ENCODE measurements at regions not wholly inside any gene's neighbourhood (a gene's known extent, or its start where the extent isn't known, plus 50 kb on each side); places are given as distances from the start of the nearest gene placed in this dataset.
A peak's percentile ranks its signal among the peaks of the same experiment; 100 is the strongest.

GRCh38 chr4:26175006-26175786 is 145.6 kb upstream of the RBPJ start (continued):
- TF ChIP-seq CBX5 (IDR thresholded peaks at IDR 0.05; ENCODE audit: low read depth) (no peak), ZNF24 (IDR thresholded peaks at IDR 0.05) (no peak), CBFB (IDR thresholded peaks at IDR 0.05; ENCODE audit: low read depth) (no peak), PAX8 (IDR thresholded peaks at IDR 0.05) (no peak), CREB1 (IDR thresholded peaks at IDR 0.05; ENCODE audit: low read depth) (peak; percentile 47; the same call in 1 of the 2 replicates), E2F4 (IDR thresholded peaks at IDR 0.05; ENCODE audit: low read depth, low read length) (no peak), KAT2A (conservative IDR thresholded peaks at IDR 0.05; ENCODE audit: control insufficient read depth, low read depth, low read length) (no peak), MYC (IDR thresholded peaks at IDR 0.05; ENCODE audit: insufficient read depth, insufficient read length, insufficient replicate concordance, low read length, severe bottlenecking) (no peak), BMI1 (IDR thresholded peaks at IDR 0.05; ENCODE audit: borderline replicate concordance) (no peak), PKNOX1 (IDR thresholded peaks at IDR 0.05) (peak; percentile 58), CBX3 (IDR thresholded peaks at IDR 0.05; ENCODE audit: borderline replicate concordance, low read depth) (no peak), SMARCA5 (IDR thresholded peaks at IDR 0.05) (no peak), FOXM1 (IDR thresholded peaks at IDR 0.05; ENCODE audit: low read depth, low read length) (peak; percentile 49; the same call in 1 of the 2 replicates), SP1 (IDR thresholded peaks at IDR 0.05; ENCODE audit: low read depth, low read length) (peak; percentile 38), RB1 (IDR thresholded peaks at IDR 0.05; ENCODE audit: borderline replicate concordance) (no peak), ZNF274 (IDR thresholded peaks at IDR 0.05; ENCODE audit: insufficient read depth, insufficient read length) (no peak), SREBF1 (IDR thresholded peaks at IDR 0.05; ENCODE audit: low read length) (no peak), KDM1A (IDR thresholded peaks at IDR 0.05; ENCODE audit: borderline replicate concordance) (no peak), REST (IDR thresholded peaks at IDR 0.05; ENCODE audit: low read depth, low read length) (no peak), NFYB (IDR thresholded peaks at IDR 0.05; ENCODE audit: insufficient read depth, low read depth, low read length) (no peak), POLR2AphosphoS5 (IDR thresholded peaks at IDR 0.05; ENCODE audit: low read length) (peak; percentile 66; the same call in 1 of the 2 replicates), ZBTB33 (IDR thresholded peaks at IDR 0.05) (no peak), SREBF2 (IDR thresholded peaks at IDR 0.05; ENCODE audit: low read length) (no peak), EP300 (IDR thresholded peaks at IDR 0.05; ENCODE audit: borderline replicate concordance in 1 of 2, control insufficient read depth in 1 of 2, low read depth in 2 of 2, low read length in 2 of 2) (peak; percentile 35 to 58; a peak in 2 of 4 replicates), STAT3 (IDR thresholded peaks at IDR 0.05; ENCODE audit: low read depth, low read length) (no peak)
